OCI-LY1 (cell line): ENCODE measurements at regions not wholly inside any gene's neighbourhood (a gene's known extent, or its start where the extent isn't known, plus 50 kb on each side); places are given as distances from the start of the nearest gene placed in this dataset.

Experiments used
- H2AFZ ChIP-seq: fragments of 200-600 bp; sonication (generic), shearing (Covaris generic); 2 replicates; pipeline ENCODE4 v1.6.0; 2014; ENCODE audit warnings: antibody characterized with exemption, mild to moderate bottlenecking, low read length
- H3F3A ChIP-seq: fragments of 200-600 bp; sonication (generic), shearing (Covaris generic); 2 replicates; pipeline ENCODE4 v1.6.0; 2014; ENCODE audit warnings: mild to moderate bottlenecking, antibody characterized with exemption, low read length, moderate library complexity; ENCODE audit not compliant: insufficient read depth
- H3K27ac ChIP-seq: fragments of 200-600 bp; sonication (generic); 2 replicates; pipeline ENCODE4 v1.5.1; 2014; ENCODE audit warnings: low read length, mixed run types, mild to moderate bottlenecking, low read depth; ENCODE audit not compliant: poor library complexity, severe bottlenecking
- H3K27me3 ChIP-seq: fragments of 200-600 bp; sonication (generic); 2 replicates; pipeline ENCODE4 v1.6.0; 2014; ENCODE audit warnings: antibody characterized with exemption, mild to moderate bottlenecking, low read length, moderate library complexity; ENCODE audit not compliant: insufficient read depth
- H3K36me3 ChIP-seq: fragments of 200-600 bp; sonication (generic); 2 replicates; pipeline ENCODE4 v1.6.1; 2014; ENCODE audit warnings: mild to moderate bottlenecking, antibody characterized with exemption, low read length, moderate library complexity, mixed read lengths; ENCODE audit not compliant: insufficient read depth
- H3K4me1 ChIP-seq: fragments of 200-600 bp; sonication (generic); 2 replicates; pipeline ENCODE4 v1.5.1; 2014; ENCODE audit warnings: mild to moderate bottlenecking, low read length, moderate library complexity; ENCODE audit not compliant: insufficient read depth, severe bottlenecking
- H3K4me2 ChIP-seq: fragments of 200-600 bp; sonication (generic), shearing (Covaris generic); 2 replicates; pipeline ENCODE4 v1.6.1; 2014; ENCODE audit warnings: low read length
- H3K4me3 ChIP-seq: fragments of 200-600 bp; sonication (generic); 2 replicates; pipeline ENCODE4 v1.5.1; 2014; ENCODE audit warnings: low read length, low read depth, mild to moderate bottlenecking, mixed read lengths; ENCODE audit not compliant: poor library complexity, severe bottlenecking
- H3K79me2 ChIP-seq: fragments of 200-600 bp; shearing (Covaris generic); 2 replicates; pipeline ENCODE4 v1.6.1; 2016; ENCODE audit warnings: mixed run types, low read length, mixed read lengths; ENCODE audit not compliant: insufficient read depth
- H3K9ac ChIP-seq: fragments of 200-600 bp; sonication (generic), shearing (Covaris generic); 2 replicates; pipeline ENCODE4 v1.6.1; 2014; ENCODE audit warnings: mild to moderate bottlenecking, low read length, mixed read lengths
- H3K9me2 ChIP-seq: fragments of 200-600 bp; sonication (generic), shearing (Covaris generic); 2 replicates; pipeline ENCODE4 v1.6.1; 2014; ENCODE audit warnings: low read depth, mild to moderate bottlenecking, low read length, mixed read lengths
- H3K9me3 ChIP-seq: fragments of 200-600 bp; shearing (Covaris generic); 2 replicates; pipeline ENCODE4 v1.6.1; 2014; ENCODE audit warnings: low read length, mixed read lengths
- H4K20me1 ChIP-seq: fragments of 200-600 bp; sonication (generic), shearing (Covaris generic); 2 replicates; pipeline ENCODE4 v1.6.0; 2016; ENCODE audit warnings: mild to moderate bottlenecking, low read length; ENCODE audit not compliant: insufficient read depth
- EZH2 ChIP-seq: fragments of 200-600 bp; sonication (generic), shearing (Covaris generic); IDR thresholded peaks from 2 replicates; pipeline ENCODE4 v1.8.0; 2017; ENCODE audit warnings: borderline replicate concordance, mixed run types, mild to moderate bottlenecking, antibody characterized with exemption, low read length, moderate library complexity, mixed read lengths
- TF ChIP-seq, protein P1 (sequence below): fragments of 200-600 bp; sonication (generic), shearing (Covaris generic); IDR thresholded peaks from 2 replicates; pipeline ENCODE4 v1.5.1; 2017; ENCODE audit warnings: mild to moderate bottlenecking, antibody characterized with exemption, low read length, moderate library complexity, mixed read lengths

- no peaks in the 10 kb centered on the region for H3F3A ChIP-seq
- no peaks in the 10 kb centered on the region for H3K79me2 ChIP-seq
- no peak overlapping the region for H3K4me2 ChIP-seq
- H3K4me1 ChIP-seq = no peaks in the 10 kb centered on the region
- H4K20me1 ChIP-seq = no peaks in the 10 kb centered on the region
- no peak overlapping the region for H2AFZ ChIP-seq
- H3K27me3 ChIP-seq = no peaks in the 10 kb centered on the region
- H3K4me3 ChIP-seq = no peak overlapping the region
- TF ChIP-seq, protein P1, sequence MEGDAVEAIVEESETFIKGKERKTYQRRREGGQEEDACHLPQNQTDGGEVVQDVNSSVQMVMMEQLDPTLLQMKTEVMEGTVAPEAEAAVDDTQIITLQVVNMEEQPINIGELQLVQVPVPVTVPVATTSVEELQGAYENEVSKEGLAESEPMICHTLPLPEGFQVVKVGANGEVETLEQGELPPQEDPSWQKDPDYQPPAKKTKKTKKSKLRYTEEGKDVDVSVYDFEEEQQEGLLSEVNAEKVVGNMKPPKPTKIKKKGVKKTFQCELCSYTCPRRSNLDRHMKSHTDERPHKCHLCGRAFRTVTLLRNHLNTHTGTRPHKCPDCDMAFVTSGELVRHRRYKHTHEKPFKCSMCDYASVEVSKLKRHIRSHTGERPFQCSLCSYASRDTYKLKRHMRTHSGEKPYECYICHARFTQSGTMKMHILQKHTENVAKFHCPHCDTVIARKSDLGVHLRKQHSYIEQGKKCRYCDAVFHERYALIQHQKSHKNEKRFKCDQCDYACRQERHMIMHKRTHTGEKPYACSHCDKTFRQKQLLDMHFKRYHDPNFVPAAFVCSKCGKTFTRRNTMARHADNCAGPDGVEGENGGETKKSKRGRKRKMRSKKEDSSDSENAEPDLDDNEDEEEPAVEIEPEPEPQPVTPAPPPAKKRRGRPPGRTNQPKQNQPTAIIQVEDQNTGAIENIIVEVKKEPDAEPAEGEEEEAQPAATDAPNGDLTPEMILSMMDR = no peak
- no peak for TF ChIP-seq EZH2
- H3K9ac ChIP-seq = no peak overlapping the region
- no peaks in the 10 kb centered on the region for H3K9me3 ChIP-seq
- no peaks in the 10 kb centered on the region for H3K36me3 ChIP-seq
- H3K9me2 ChIP-seq = no peaks in the 10 kb centered on the region
- no peak overlapping the region for H3K27ac ChIP-seq
Measured at GRCh38 chr11:121802542-121802941, 313.5 kb downstream of the BLID start.

DNA sequence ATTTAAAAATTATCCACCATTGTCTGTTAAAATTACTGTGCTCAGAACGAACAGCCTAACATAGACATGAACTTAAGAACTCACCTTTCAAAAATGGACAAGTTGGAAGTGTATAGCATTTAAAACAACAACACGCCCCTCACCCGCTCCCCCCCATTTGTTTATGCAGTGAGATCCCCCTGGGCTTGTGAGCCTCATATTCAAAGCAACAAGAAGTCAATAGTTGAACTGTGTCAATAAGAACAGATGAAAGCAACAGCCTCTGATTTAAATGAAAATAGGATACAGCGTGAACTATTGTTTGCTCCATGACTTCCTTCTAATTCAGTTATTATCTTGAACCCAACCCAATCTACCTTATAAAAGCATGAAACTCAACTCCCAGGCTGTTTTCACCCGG, 314.2 kb downstream of the BLID start:
- H3K4me3 ChIP-seq = no peak overlapping the region
- H2AFZ ChIP-seq = no peak overlapping the region
- H4K20me1 ChIP-seq = no peaks in the 10 kb centered on the region
- TF ChIP-seq, protein P1 = no peak
- TF ChIP-seq EZH2 = no peak
- no peaks in the 10 kb centered on the region for H3K36me3 ChIP-seq
- H3F3A ChIP-seq = no peaks in the 10 kb centered on the region
- no peaks in the 10 kb centered on the region for H3K4me1 ChIP-seq
- H3K9me3 ChIP-seq = no peaks in the 10 kb centered on the region
- H3K79me2 ChIP-seq = no peaks in the 10 kb centered on the region
- H3K27ac ChIP-seq = no peak overlapping the region
- no peaks in the 10 kb centered on the region for H3K27me3 ChIP-seq
- H3K9me2 ChIP-seq = no peaks in the 10 kb centered on the region
- H3K9ac ChIP-seq = no peak overlapping the region
- no peak overlapping the region for H3K4me2 ChIP-seq

DNA sequence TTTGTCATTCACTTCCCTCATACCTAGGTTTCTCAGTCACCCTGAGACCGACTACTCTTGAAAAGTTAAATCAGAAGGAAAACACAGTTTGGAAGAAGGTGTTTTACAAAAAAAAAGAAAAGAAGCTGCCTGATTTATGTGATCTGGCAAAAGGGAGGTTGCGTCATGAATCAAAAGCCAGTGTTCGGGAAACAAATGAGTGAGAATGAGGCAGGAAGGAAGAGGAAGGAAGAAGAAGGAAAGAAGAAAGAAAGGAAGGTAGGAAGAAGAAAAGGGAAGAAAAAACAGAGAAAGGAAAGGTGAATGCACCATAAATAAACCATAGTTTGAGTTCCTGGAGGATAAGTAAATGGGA, 314.6 kb downstream of the BLID start:
- Histone ChIP-seq H3K27me3 (no peaks in the 10 kb centered on the region), H3K9ac (no peak overlapping the region), H3F3A (no peaks in the 10 kb centered on the region), H3K4me3 (no peak overlapping the region), H3K79me2 (no peaks in the 10 kb centered on the region), H4K20me1 (no peaks in the 10 kb centered on the region), H3K36me3 (no peaks in the 10 kb centered on the region), H3K9me3 (no peaks in the 10 kb centered on the region), H3K9me2 (no peaks in the 10 kb centered on the region), H2AFZ (no peak overlapping the region), H3K4me2 (no peak overlapping the region), H3K27ac (no peak overlapping the region), H3K4me1 (no peaks in the 10 kb centered on the region)
- no peak for TF ChIP-seq EZH2
- TF ChIP-seq, protein P1 = no peak
